HCT116 (cell line): ENCODE measurements at regions not wholly inside any gene's neighbourhood (a gene's known extent, or its start where the extent isn't known, plus 50 kb on each side); places are given as distances from the start of the nearest gene placed in this dataset.

Experiments
- ATAC-seq: fragments of 200-7000 bp; cut with Tn5 transposase; 2 replicates; pipeline ENCODE4 v1.9.1; 2020; ENCODE audit warnings: mild to moderate bottlenecking, moderate library complexity
- BruUV-seq: library from RNA; stranded (reverse); fragments of 400-500 nt; replicated peaks from 2 replicates; lab custom pipeline; 2021; lab: Mats Ljungman, UMichigan
- CTCF ChIA-PET: fragments of 300-600 bp; sonication (Branson Sonifier 250); formaldehyde crosslinking; loops from one replicate; lab custom pipeline; 2021; ENCODE audit warnings: antibody characterized with exemption; lab: Charles Lee
- POLR2A ChIA-PET: fragments of 300-600, 350-600 bp; sonication (Branson Sonifier 250); formaldehyde crosslinking; loops from one replicate; lab custom pipeline; 2021; ENCODE audit warnings: antibody characterized with exemption; lab: Charles Lee
- RAD21 ChIA-PET, 2 experiments: fragments of 300-600 bp; sonication (Branson Sonifier 250); formaldehyde crosslinking; loops; one replicate each; lab custom pipeline; 2023; ENCODE audit warnings: low total read pairs in 2 of 2; ENCODE audit not compliant: uncharacterized antibody in 2 of 2, unreplicated experiment in 2 of 2, low non-redundant PET in 1 of 2; lab: Charles Lee
- DNase-seq: peaks from one replicate; pipeline ENCODE4 v3.0.0-alpha.2; 2010; ENCODE audit warnings: low read depth, low spot score
- H2AFZ ChIP-seq: fragments of 200-600 bp; shearing (Covaris generic), sonication (generic); 2 replicates; pipeline ENCODE4 v1.6.1; 2017; ENCODE audit warnings: low read depth, mixed run types, mixed read lengths, antibody characterized with exemption, low read length; ENCODE audit not compliant: poor library complexity, severe bottlenecking
- H3K27ac ChIP-seq: 2 replicates; pipeline ENCODE4 v1.5.1; 2012; ENCODE audit warnings: low read depth, low read length
- H3K27me3 ChIP-seq: fragments of 200-600 bp; sonication (generic); 2 replicates; pipeline ENCODE4 v1.6.1; 2016; ENCODE audit warnings: mixed run types, low read length, mixed read lengths; ENCODE audit not compliant: insufficient read depth
- H3K36me3 ChIP-seq, 2 experiments: fragments of 200-500 bp in 1 of 2; fragments of 200-600 bp in 1 of 2; sonication (Bioruptor generic) in 1 of 2; sonication (generic) in 1 of 2; 2 replicates each; pipeline versions ENCODE4 v1.5.1 to v1.6.1; 2014 to 2016; ENCODE audit warnings: low read length in 2 of 2, inconsistent platforms in 1 of 2, mixed read lengths in 1 of 2, mixed run types in 1 of 2; ENCODE audit not compliant: insufficient read depth in 2 of 2, control insufficient read depth in 1 of 2
- H3K4me1 ChIP-seq, 2 experiments: fragments of 200-600 bp in 1 of 2; sonication (generic) in 1 of 2; 2 replicates each; pipeline versions ENCODE4 v1.5.1 to v1.6.1; 2012 to 2017; ENCODE audit warnings: low read length in 2 of 2, inconsistent platforms in 1 of 2, mild to moderate bottlenecking in 1 of 2, mixed read lengths in 1 of 2, mixed run types in 1 of 2, moderate library complexity in 1 of 2; ENCODE audit not compliant: insufficient read depth in 2 of 2, control insufficient read depth in 1 of 2
- H3K4me2 ChIP-seq: fragments of 200-600 bp; sonication (generic); 2 replicates; pipeline ENCODE4 v1.6.1; 2017; ENCODE audit warnings: mixed run types, low read length, mixed read lengths
- H3K4me3 ChIP-seq, 2 experiments: fragments of 200-600 bp in 1 of 2; sonication (generic) in 1 of 2; replicated peaks in 1 of 2; 2 replicates each; pipeline ENCODE4 v1.5.1; 2011 to 2016; ENCODE audit warnings: low read length in 2 of 2, control low read depth in 1 of 2, low read depth in 1 of 2, mild to moderate bottlenecking in 1 of 2, mixed read lengths in 1 of 2, mixed run types in 1 of 2
- H3K79me2 ChIP-seq: fragments of 200-600 bp; sonication (generic); 2 replicates; pipeline ENCODE4 v1.6.1; 2017; ENCODE audit warnings: mild to moderate bottlenecking, mixed run types, low read length, moderate library complexity, mixed read lengths; ENCODE audit not compliant: insufficient read depth
- H3K9ac ChIP-seq: fragments of 200-600 bp; sonication (generic); 2 replicates; pipeline ENCODE4 v1.6.1; 2016; ENCODE audit warnings: low read length, mixed read lengths
- H3K9me2 ChIP-seq: fragments of 200-600 bp; sonication (generic), shearing (Covaris generic); 2 replicates; pipeline ENCODE4 v1.6.1; 2017; ENCODE audit warnings: mixed run types, mild to moderate bottlenecking, moderate library complexity; ENCODE audit not compliant: insufficient read depth
- H3K9me3 ChIP-seq, 2 experiments: fragments of 200-500 bp in 1 of 2; fragments of 200-600 bp in 1 of 2; sonication (Bioruptor generic) in 1 of 2; sonication (generic) in 1 of 2; 2 replicates each; pipeline ENCODE4 v1.6.1; 2014 to 2017; ENCODE audit warnings: low read length in 2 of 2, mixed read lengths in 2 of 2, inconsistent platforms in 1 of 2, low read depth in 1 of 2, mild to moderate bottlenecking in 1 of 2, mixed run types in 1 of 2, moderate library complexity in 1 of 2; ENCODE audit not compliant: control insufficient read depth in 1 of 2, insufficient read depth in 1 of 2
- H4K20me1 ChIP-seq: fragments of 200-600 bp; sonication (generic), shearing (Covaris generic); 2 replicates; pipeline ENCODE4 v1.6.1; 2017; ENCODE audit warnings: mixed run types, mild to moderate bottlenecking, moderate library complexity; ENCODE audit not compliant: insufficient read depth
- CBX3 ChIP-seq: IDR thresholded peaks from 2 replicates; pipeline ENCODE4 v1.6.1; 2012; ENCODE audit warnings: low read depth
- CEBPB ChIP-seq: IDR thresholded peaks from 2 replicates; pipeline ENCODE4 v1.6.1; 2012; ENCODE audit warnings: low read depth
- EGR1 ChIP-seq: IDR thresholded peaks from 2 replicates; pipeline ENCODE4 v1.6.1; 2012; ENCODE audit warnings: low read depth
- ELF1 ChIP-seq: IDR thresholded peaks from 2 replicates; pipeline ENCODE4 v1.6.1; 2012; ENCODE audit warnings: low read depth, borderline replicate concordance
- EZH2 ChIP-seq: fragments of 200-600 bp; sonication (generic); IDR thresholded peaks from 2 replicates; pipeline ENCODE4 v1.6.1; 2017; ENCODE audit warnings: antibody characterized with exemption, mixed run types
- EZH2phosphoT487 ChIP-seq: fragments of 200-600 bp; IDR thresholded peaks from 2 replicates; pipeline ENCODE4 v1.6.1; 2018; ENCODE audit warnings: antibody characterized with exemption, borderline replicate concordance
- FOSL1 ChIP-seq: IDR thresholded peaks from 2 replicates; pipeline ENCODE4 v1.6.1; 2012; ENCODE audit warnings: low read depth
- POLR2AphosphoS5 ChIP-seq: IDR thresholded peaks from 2 replicates; pipeline ENCODE4 v1.6.1; 2011; ENCODE audit warnings: mild to moderate bottlenecking, low read depth, low read length, moderate library complexity
- RAD21 ChIP-seq: IDR thresholded peaks from 2 replicates; pipeline ENCODE4 v1.6.1; 2012; ENCODE audit warnings: low read depth, mild to moderate bottlenecking
- SIN3A ChIP-seq: IDR thresholded peaks from 2 replicates; pipeline ENCODE4 v1.6.1; 2012; ENCODE audit warnings: low read depth
- SRF ChIP-seq: IDR thresholded peaks from 2 replicates; pipeline ENCODE4 v1.6.1; 2012; ENCODE audit warnings: low read depth
- TCF7L2 ChIP-seq: IDR thresholded peaks from 2 replicates; pipeline ENCODE4 v1.7.0; 2011; ENCODE audit warnings: borderline replicate concordance, inconsistent platforms; ENCODE audit not compliant: insufficient read depth, insufficient read length; ENCODE audit errors: extremely low read depth
- YY1 ChIP-seq: IDR thresholded peaks from 2 replicates; pipeline ENCODE4 v1.6.1; 2011; ENCODE audit warnings: low read length, low read depth, moderate library complexity, mild to moderate bottlenecking; ENCODE audit not compliant: insufficient replicate concordance; ENCODE audit errors: extremely low read depth
- ZFX ChIP-seq: fragments of 450-650 bp; IDR thresholded peaks from 2 replicates; pipeline ENCODE4 v1.6.1; 2017
- intact Hi-C: fragments of 100-400 bp; cut with micrococcal nuclease; formaldehyde crosslinking; loops from 2 replicates; pipeline ENCODE4 v1.10.0; 2022
- TF ChIP-seq, protein P1 (sequence below): IDR thresholded peaks from 2 replicates; pipeline ENCODE4 v1.6.1; 2011; ENCODE audit warnings: mild to moderate bottlenecking, low read length, moderate library complexity; ENCODE audit not compliant: insufficient replicate concordance; ENCODE audit errors: extremely low read depth
- TF ChIP-seq, protein P2 (sequence below): IDR thresholded peaks from 2 replicates; pipeline ENCODE4 v1.6.1; 2012

DNA sequence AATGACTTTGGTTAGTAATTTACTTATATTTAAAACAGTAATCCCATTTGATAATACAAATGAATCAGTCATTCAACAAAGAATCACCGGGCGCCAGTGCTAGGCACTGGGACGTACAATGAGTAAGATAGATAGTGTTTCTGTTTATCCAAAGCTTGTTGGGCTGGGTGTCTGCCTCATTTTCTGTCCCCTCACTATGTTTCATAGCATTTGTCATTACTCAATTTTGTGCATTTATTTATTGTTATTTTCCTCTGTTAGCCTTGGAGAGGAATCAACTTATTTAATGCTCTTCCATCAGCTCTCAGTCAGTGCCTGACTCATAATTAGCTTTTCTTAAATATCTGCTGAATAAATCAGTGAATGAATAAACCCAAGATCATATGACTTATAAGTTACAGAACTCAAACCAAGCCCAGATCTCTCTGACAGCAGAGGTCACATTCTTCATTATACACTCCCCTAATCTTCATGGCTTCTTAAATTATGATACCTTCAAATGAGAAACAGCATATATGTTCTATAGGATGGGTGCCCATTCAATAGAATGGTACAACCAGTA lies 86.2 kb downstream of the TSPAN8 start:
- TF ChIP-seq EZH2phosphoT487: no peak
- no peak for TF ChIP-seq ELF1
- TF ChIP-seq, protein P1, sequence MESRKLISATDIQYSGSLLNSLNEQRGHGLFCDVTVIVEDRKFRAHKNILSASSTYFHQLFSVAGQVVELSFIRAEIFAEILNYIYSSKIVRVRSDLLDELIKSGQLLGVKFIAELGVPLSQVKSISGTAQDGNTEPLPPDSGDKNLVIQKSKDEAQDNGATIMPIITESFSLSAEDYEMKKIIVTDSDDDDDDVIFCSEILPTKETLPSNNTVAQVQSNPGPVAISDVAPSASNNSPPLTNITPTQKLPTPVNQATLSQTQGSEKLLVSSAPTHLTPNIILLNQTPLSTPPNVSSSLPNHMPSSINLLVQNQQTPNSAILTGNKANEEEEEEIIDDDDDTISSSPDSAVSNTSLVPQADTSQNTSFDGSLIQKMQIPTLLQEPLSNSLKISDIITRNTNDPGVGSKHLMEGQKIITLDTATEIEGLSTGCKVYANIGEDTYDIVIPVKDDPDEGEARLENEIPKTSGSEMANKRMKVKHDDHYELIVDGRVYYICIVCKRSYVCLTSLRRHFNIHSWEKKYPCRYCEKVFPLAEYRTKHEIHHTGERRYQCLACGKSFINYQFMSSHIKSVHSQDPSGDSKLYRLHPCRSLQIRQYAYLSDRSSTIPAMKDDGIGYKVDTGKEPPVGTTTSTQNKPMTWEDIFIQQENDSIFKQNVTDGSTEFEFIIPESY: no peak
- no peak for TF ChIP-seq RAD21
- no peak for TF ChIP-seq TCF7L2
- no peak for TF ChIP-seq EGR1
- no peak for TF ChIP-seq SIN3A
- TF ChIP-seq ZFX: no peak
- TF ChIP-seq CBX3: no peak
- no peak for TF ChIP-seq FOSL1
- no peak for TF ChIP-seq EZH2
- no peak for TF ChIP-seq SRF
- TF ChIP-seq YY1: no peak
- TF ChIP-seq, protein P2, sequence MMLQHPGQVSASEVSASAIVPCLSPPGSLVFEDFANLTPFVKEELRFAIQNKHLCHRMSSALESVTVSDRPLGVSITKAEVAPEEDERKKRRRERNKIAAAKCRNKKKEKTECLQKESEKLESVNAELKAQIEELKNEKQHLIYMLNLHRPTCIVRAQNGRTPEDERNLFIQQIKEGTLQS: no peak
- TF ChIP-seq POLR2AphosphoS5: no peak
- TF ChIP-seq CEBPB: no peak
- intact Hi-C loops: no loop called here
- no peak overlapping the region for H3K4me3 ChIP-seq
- H3K4me1 ChIP-seq: no peaks in the 10 kb centered on the region
- DNase-seq: no peak
- no peak for ATAC-seq
- H3K9me2 ChIP-seq: no peaks in the 10 kb centered on the region
- H3K36me3 ChIP-seq: no peaks in the 10 kb centered on the region
- ChIA-PET RAD21 (no interaction called here), CTCF (no interaction called here), POLR2A (no interaction called here)
- H3K4me2 ChIP-seq: no peak overlapping the region
- no peaks in the 10 kb centered on the region for H3K27me3 ChIP-seq
- no TSS peak for BruUV-seq
- no peak overlapping the region for H3K9ac ChIP-seq
- no peaks in the 10 kb centered on the region for H3K79me2 ChIP-seq
- no peaks in the 10 kb centered on the region for H3K9me3 ChIP-seq
- H4K20me1 ChIP-seq: no peaks in the 10 kb centered on the region
- H3K27ac ChIP-seq: no peak overlapping the region
- H2AFZ ChIP-seq: no peak overlapping the region
